Skeletal muscle satellite cell (primary cell): ENCODE measurements at regions not wholly inside any gene's neighbourhood (a gene's known extent, or its start where the extent isn't known, plus 50 kb on each side); places are given as distances from the start of the nearest gene placed in this dataset.

ENCODE experiments used
- H3K27me3 ChIP-seq: 2 replicates; pipeline ENCODE4 v1.7.0; 2013; ENCODE audit warnings: low read length; ENCODE audit not compliant: control insufficient read depth, insufficient read depth
- H3K36me3 ChIP-seq: 2 replicates; pipeline ENCODE4 v1.7.0; 2013; ENCODE audit warnings: mild to moderate bottlenecking, control low read depth, low read length; ENCODE audit not compliant: insufficient read depth
- H3K4me1 ChIP-seq: 2 replicates; pipeline ENCODE4 v1.7.0; 2013; ENCODE audit warnings: low read length; ENCODE audit not compliant: control insufficient read depth, insufficient read depth
- H3K4me2 ChIP-seq: 2 replicates; pipeline ENCODE4 v1.7.0; 2013; ENCODE audit warnings: mild to moderate bottlenecking, low read length
- H3K4me3 ChIP-seq: 2 replicates; pipeline ENCODE4 v1.7.0; 2013; ENCODE audit warnings: low read length
- H3K9ac ChIP-seq: 2 replicates; pipeline ENCODE4 v1.7.0; 2013; ENCODE audit warnings: mild to moderate bottlenecking, low read depth, low read length, moderate library complexity
- H3K9me3 ChIP-seq: replicated peaks from 2 replicates; pipeline ENCODE4 v1.7.0; 2013; ENCODE audit warnings: mild to moderate bottlenecking, control low read depth, low read length

DNA sequence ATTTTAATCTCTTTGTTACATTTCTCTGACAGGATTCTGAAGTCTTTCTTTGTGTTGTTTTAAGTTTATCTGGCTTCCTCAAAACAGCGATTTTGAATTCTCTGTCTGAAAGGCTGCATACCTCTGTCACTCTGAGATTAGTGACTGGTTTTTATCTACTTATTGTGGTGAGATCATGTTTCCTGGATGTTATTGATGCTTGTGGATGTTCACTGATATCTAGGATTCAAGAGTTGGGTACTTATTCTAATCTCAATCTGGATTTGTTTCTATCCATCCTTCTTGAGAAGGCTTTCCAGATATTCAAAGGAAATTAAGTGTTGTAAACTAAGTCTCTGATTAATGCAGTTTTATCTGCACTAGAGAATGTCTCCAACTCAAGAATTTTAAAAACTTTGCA is 1076.1 kb upstream of the ADGRB3 start:
- Histone ChIP-seq H3K4me3 (no peak overlapping the region), H3K9ac (no peak overlapping the region), H3K36me3 (no peaks in the 10 kb centered on the region), H3K27me3 (no peaks in the 10 kb centered on the region), H3K9me3 (no peaks in the 10 kb centered on the region), H3K4me2 (no peak overlapping the region), H3K4me1 (no peaks in the 10 kb centered on the region)

DNA sequence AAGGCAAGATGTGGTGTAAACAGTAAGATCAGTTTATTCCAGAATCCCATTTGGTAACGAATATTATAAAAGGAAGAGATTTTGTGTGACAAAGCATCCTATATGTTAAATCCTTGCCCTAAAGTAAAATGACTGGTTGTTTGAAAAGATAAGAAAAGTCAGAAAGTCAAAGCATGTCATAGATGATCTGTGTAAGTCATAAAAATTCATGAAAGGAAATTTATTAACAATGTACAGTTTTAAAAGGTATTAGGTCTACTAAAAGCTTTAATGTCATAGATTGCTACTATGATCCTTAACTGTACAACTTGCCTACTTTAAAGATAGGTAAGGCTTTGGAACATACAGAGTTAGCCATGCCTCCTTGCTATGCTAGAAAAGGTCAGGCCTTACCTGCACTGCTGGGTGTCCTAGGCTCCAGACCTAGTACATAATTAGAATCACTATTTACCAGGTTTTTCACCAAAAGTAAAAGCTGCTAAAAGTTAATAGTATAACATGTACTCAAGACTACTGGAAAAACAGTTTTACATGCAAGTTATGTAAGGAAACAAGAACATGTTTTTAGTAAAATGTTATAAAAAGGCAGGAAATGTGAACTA is 1090.1 kb upstream of the ADGRB3 start:
- H3K4me3 ChIP-seq, result no peak overlapping the region
- no peak overlapping the region for H3K9ac ChIP-seq
- no peaks in the 10 kb centered on the region for H3K27me3 ChIP-seq
- no peak overlapping the region for H3K4me2 ChIP-seq
- H3K9me3 ChIP-seq, result peaks cover 16% of the 10 kb centered on the region
- H3K36me3 ChIP-seq, result no peaks in the 10 kb centered on the region
- no peaks in the 10 kb centered on the region for H3K4me1 ChIP-seq

DNA sequence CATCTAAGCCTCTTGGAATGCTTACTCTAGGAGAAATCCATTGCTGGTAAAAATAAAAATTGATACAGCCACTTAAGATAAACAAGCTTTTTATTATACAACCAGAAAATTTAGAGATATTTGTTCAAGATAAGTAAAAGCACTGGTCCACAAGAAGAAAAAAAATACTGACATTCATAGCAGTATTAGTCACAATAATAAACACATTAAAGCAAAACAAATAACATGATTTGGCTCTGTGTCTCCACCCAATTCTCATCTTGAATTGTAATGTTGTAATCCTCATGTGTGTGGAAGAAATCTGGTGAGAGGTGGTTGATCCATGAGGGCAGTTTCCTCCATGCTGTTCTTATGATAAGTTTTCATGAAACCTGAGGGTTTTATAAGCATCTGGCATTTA is 1093.5 kb upstream of the ADGRB3 start:
- Histone ChIP-seq H3K4me3 (no peak overlapping the region), H3K9me3 (peaks cover 16% of the 10 kb centered on the region), H3K9ac (no peak overlapping the region), H3K36me3 (no peaks in the 10 kb centered on the region), H3K27me3 (no peaks in the 10 kb centered on the region), H3K4me1 (no peaks in the 10 kb centered on the region), H3K4me2 (no peak overlapping the region)

DNA sequence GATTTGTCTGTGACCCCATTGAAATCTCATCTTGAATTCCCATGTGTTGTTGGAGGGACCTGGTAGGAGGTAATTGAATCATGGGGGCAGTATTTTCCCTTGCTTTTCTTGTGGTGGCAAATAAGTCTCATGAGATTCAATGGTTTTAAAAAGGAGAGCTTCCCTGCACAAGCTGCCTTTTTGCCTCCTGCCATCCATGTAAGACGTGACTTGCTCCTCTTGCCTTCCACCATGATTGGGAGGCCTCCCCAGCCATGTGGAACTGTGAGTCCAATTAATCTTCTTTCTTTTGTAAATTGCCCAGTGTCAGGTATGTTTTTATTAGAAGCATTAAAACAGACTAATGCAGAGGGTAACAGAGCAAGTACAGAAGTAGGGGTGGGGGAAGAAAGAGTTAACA is 1097.0 kb upstream of the ADGRB3 start:
- Histone ChIP-seq H3K27me3 (no peaks in the 10 kb centered on the region), H3K4me3 (no peak overlapping the region), H3K9me3 (peaks cover 9% of the 10 kb centered on the region), H3K4me1 (no peaks in the 10 kb centered on the region), H3K36me3 (no peaks in the 10 kb centered on the region), H3K9ac (no peak overlapping the region), H3K4me2 (no peak overlapping the region)

DNA sequence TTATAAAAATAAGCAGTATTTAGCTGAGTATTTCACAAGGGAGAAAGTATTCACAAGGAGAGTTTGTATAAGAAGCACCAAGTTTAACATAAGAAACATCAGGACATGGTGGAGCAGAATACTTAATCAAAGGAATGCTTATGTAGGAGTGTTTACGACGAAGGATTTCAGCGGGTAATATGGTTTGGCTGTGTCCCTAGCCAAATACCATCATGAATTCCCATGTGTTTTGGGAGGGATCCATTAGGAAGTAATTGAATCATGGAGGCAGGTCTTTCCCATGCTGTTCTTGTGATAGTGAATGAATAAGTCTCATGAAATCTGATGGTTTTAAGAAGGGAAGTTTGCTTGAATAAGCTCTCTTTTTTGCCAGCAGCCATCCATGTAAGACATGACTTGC is 1099.1 kb upstream of the ADGRB3 start:
- no peak overlapping the region for H3K4me2 ChIP-seq
- H3K36me3 ChIP-seq, result no peaks in the 10 kb centered on the region
- H3K4me1 ChIP-seq, result no peaks in the 10 kb centered on the region
- no peak overlapping the region for H3K9ac ChIP-seq
- no peaks in the 10 kb centered on the region for H3K27me3 ChIP-seq
- H3K4me3 ChIP-seq, result no peak overlapping the region
- no peaks in the 10 kb centered on the region for H3K9me3 ChIP-seq

DNA sequence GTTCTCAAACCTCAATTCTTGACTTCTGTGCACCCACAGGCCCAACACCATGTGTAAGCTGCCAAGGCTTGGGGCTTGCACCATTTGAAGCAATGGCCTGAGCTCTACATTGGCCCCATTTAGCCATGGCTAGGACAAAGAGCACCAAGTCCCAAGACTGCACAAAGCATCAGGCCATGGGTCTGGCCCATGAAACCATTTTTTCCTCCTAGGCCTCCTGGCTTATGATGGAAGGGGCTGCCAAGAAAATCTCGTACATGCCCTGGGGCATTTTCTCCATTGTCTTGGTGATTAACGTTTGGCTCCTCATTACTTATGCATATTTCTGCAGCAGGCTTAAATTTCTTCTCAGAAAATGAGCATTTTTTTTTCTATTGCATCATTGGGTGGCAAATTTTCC is 1128.7 kb upstream of the ADGRB3 start:
- Histone ChIP-seq H3K4me1 (no peaks in the 10 kb centered on the region), H3K9me3 (no peaks in the 10 kb centered on the region)

DNA sequence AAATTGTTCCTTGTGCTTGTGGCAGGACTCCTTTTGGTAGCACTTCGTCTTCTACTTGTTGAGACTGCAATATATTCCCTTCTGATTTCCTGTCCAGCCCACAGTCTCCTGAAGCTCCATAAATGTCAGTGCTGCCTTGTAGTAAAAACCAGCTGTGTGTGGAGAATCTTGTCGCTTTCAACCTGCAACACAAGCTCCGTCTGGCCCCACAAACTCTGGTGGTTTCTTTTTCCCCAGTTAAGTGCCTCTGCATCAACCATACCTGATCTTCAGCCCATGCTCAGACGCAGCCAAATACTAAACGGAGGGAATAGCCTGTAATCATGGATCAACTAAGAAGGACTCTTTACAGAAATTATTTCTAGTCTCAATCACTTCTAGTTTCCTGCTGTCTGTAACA is 1133.3 kb upstream of the ADGRB3 start:
- Histone ChIP-seq H3K4me2 (no peak overlapping the region), H3K9ac (no peak overlapping the region), H3K9me3 (no peaks in the 10 kb centered on the region), H3K36me3 (no peaks in the 10 kb centered on the region), H3K4me3 (no peak overlapping the region), H3K4me1 (no peaks in the 10 kb centered on the region), H3K27me3 (no peaks in the 10 kb centered on the region)

More for the DNA sequence above, 1128.7 kb upstream of the ADGRB3 start:
- no peak overlapping the region for H3K4me3 ChIP-seq
- no peak overlapping the region for H3K4me2 ChIP-seq
- H3K36me3 ChIP-seq, result no peaks in the 10 kb centered on the region
- no peaks in the 10 kb centered on the region for H3K27me3 ChIP-seq
- H3K9ac ChIP-seq, result no peak overlapping the region

DNA sequence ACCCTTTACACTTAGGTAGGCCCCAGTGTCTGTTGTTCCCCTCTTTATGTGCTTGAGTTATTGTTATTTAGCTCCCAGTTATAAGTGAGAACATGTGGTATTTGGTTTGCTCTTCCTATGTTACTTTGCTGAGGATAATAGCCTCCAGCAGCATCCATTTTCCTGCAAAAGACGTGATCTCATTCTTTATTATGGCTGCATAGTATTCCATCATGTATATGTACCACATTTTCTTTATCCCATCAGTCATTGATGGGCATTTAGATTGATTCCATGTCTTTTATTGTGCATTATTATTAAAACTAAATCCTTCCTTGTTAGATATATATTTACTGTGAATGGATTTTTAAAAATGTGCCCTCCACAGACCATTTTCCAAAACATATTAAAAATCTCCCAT is 1137.3 kb upstream of the ADGRB3 start:
- Histone ChIP-seq H3K4me1 (no peaks in the 10 kb centered on the region), H3K9me3 (no peaks in the 10 kb centered on the region), H3K4me3 (no peak overlapping the region)

DNA sequence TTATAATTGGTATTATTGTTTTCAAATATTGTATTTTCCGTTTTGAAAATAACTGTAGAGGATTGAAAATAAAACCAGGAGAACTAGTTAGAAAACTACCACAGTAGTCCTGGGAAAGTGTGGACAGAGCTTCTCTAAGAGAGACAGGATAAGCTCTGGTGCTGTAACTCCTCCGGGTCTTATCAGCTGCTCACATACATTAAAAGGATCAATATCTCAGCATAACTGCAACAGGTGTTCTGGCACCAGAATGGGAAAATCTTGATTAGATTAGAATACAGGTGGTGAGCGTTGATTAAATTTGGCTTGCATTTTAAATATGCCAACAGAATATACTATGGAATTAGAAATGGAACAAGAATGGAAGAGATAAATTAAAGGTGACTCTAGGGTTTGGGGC is 1138.9 kb upstream of the ADGRB3 start:
- H3K4me2 ChIP-seq, result no peak overlapping the region
- H3K27me3 ChIP-seq, result no peaks in the 10 kb centered on the region
- H3K36me3 ChIP-seq, result no peaks in the 10 kb centered on the region
- H3K9ac ChIP-seq, result no peak overlapping the region
- H3K9me3 ChIP-seq, result no peaks in the 10 kb centered on the region
- no peaks in the 10 kb centered on the region for H3K4me1 ChIP-seq
- H3K4me3 ChIP-seq, result no peak overlapping the region

More for the DNA sequence above, 1137.3 kb upstream of the ADGRB3 start:
- H3K36me3 ChIP-seq, result no peaks in the 10 kb centered on the region
- H3K27me3 ChIP-seq, result no peaks in the 10 kb centered on the region
- no peak overlapping the region for H3K4me2 ChIP-seq
- no peak overlapping the region for H3K9ac ChIP-seq

DNA sequence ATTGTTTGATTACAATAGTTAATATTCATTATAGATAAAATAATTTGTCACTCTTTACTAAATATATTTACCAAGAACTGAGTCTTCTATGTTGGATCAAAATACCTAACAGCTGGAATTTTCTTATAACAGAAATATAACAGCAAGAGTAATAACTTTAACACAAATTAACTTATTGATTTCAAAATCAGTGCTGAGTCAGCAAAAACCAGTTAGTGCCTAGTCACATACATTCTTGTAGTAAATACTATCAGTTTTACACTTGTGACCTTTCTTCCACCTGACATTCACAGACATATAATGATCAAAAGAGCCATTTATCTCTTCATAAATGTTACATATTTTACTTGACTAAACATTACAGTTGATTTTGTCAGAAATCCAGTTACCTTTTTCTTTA is 1141.4 kb upstream of the ADGRB3 start:
- H3K9me3 ChIP-seq, result no peaks in the 10 kb centered on the region
- H3K9ac ChIP-seq, result no peak overlapping the region
- H3K4me2 ChIP-seq, result no peak overlapping the region
- no peaks in the 10 kb centered on the region for H3K36me3 ChIP-seq
- H3K4me3 ChIP-seq, result no peak overlapping the region
- no peaks in the 10 kb centered on the region for H3K27me3 ChIP-seq
- no peaks in the 10 kb centered on the region for H3K4me1 ChIP-seq

DNA sequence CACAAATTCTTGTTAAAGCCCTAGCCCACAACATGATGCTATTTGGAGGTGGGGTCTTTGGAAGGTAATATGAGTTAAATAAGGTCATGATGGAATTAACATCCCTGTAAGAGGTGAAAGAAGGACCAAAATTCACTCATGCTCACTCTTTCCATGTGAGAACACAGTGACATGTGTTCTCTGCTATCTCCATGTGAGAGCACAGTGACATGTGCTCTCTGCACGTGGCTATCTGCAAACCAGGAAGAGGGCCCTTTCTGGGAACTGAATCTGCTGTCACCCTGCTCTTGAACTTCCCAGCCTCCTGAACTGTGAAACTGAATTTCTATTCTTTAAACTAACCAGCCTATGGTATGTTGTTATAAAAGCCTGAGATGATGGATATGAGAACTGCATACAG is 1159.4 kb upstream of the ADGRB3 start:
- H3K4me1 ChIP-seq, result no peaks in the 10 kb centered on the region

DNA sequence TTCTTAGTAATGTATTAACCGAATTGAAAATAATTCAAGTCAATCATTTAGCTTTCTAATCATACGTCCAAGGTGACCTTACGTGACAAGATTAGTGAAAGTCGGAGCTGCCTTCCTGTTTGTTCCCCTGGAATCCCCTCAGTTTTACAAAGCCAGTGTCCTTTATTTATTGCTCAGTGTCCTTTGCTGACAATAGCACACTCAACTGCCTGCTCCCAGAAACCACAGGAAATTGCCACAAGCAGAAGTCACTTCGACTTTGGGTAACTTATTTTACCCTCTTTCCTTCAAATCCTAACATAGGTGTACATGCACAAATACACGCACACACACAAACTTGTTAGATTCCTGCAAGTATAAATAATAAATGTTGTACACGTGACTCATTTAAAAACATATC is 1167.7 kb upstream of the ADGRB3 start:
- Histone ChIP-seq H3K4me3 (no peak overlapping the region), H3K9me3 (no peaks in the 10 kb centered on the region), H3K4me2 (no peak overlapping the region), H3K27me3 (no peaks in the 10 kb centered on the region), H3K4me1 (no peaks in the 10 kb centered on the region), H3K36me3 (no peaks in the 10 kb centered on the region), H3K9ac (no peak overlapping the region)

More for the DNA sequence above, 1159.4 kb upstream of the ADGRB3 start:
- Histone ChIP-seq H3K9me3 (no peaks in the 10 kb centered on the region), H3K4me2 (no peak overlapping the region), H3K9ac (no peak overlapping the region), H3K4me3 (no peak overlapping the region), H3K36me3 (no peaks in the 10 kb centered on the region), H3K27me3 (no peaks in the 10 kb centered on the region)
